ENCODE measurements at regions not wholly inside any gene's neighbourhood (a gene's known extent, or its start where the extent isn't known, plus 50 kb on each side); places are given as distances from the start of the nearest gene placed in this dataset.

DNA sequence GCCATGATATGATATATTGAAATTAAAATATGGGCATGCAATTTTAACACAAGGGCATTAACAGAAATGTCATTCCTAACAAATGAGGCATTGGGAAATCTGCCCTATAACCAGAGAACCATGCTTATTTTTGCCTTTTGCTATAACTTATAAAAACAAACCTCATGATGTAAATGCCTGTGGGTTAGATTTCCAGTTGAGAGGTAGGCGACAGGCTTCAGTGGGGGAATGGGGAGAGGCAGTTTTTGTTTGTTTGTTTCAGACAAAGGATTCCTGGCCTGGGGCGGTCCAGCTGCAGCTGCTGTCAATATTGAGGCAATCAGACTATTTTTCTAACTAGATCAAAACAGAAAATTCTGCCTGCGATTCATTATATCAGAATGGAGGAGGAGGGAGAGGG, 490.4 kb upstream of the CFAP20DC start:
- FAIRE-seq (no peak), DNase-seq (ENCODE audit: low read depth, low spot score) (no peak), ATAC-seq (no peak; the same call in 2 of the 3 replicates)
- H2AFZ ChIP-seq (ENCODE audit: control insufficient read depth, low read depth, low read length), result no peak overlapping the region
- TF ChIP-seq STAT1 (conservative IDR thresholded peaks at IDR 0.05), result no peak
- no peak for TF ChIP-seq CHD1 (IDR thresholded peaks at IDR 0.05; ENCODE audit: low read depth, low read length)
- intact Hi-C loops (cut with micrococcal nuclease; ENCODE audit: unreplicated experiment) (loop anchor here (2.0 kb wide), 2 partner anchors 27 to 147 kb away; no protein-coding TSS in a partner anchor), in situ Hi-C loops (cut with MboI) (no loop called here)
- no peak overlapping the region for H3K9ac ChIP-seq (ENCODE audit: control insufficient read depth, insufficient read depth, low read length)
- H3K27ac ChIP-seq (ENCODE audit: control insufficient read depth, insufficient read depth), result no peak overlapping the region
- H3K27me3 ChIP-seq (replicated peaks in 1 of 2; ENCODE audit: control insufficient read depth in 2 of 2, insufficient read depth in 2 of 2, low read length in 1 of 2), result no peaks in the 10 kb centered on the region
- ChIA-PET RAD21 (ENCODE audit: unreplicated experiment) (no interaction called here), CTCF (no interaction called here), POLR2A (no interaction called here), SMC1A (ENCODE audit: uncharacterized antibody, unreplicated experiment) (interaction anchor here (1.2 to 1.5 kb wide), 2 partner anchors 28 to 96 kb away, joined by 3 to 7 read pairs; no protein-coding TSS in a partner anchor)
- no peaks in the 10 kb centered on the region for H3K79me2 ChIP-seq (ENCODE audit: control insufficient read depth, insufficient read depth, low read length)
- no peak overlapping the region for H3K4me3 ChIP-seq
- no TSS peak for BruUV-seq (replicated peaks)
- WGBS (ENCODE audit: insufficient coverage, insufficient replicate concordance, low lambda C conversion rate, missing lambda C conversion rate), result 57% methylated on average over 3 of the region's 3 CpGs
- H3K4me2 ChIP-seq (ENCODE audit: control insufficient read depth, insufficient read depth), result peak overlapping the region; percentile 15; the same call in 1 of the 2 replicates
- H4K20me1 ChIP-seq (ENCODE audit: control insufficient read depth, insufficient read depth), result no peaks in the 10 kb centered on the region
- no peaks in the 10 kb centered on the region for H3K36me3 ChIP-seq (ENCODE audit: control insufficient read depth in 2 of 2, insufficient read depth in 2 of 2, low read length in 1 of 2)
- H3K4me1 ChIP-seq (ENCODE audit: control insufficient read depth, insufficient read depth, low read length), result no peaks in the 10 kb centered on the region
- no peaks in the 10 kb centered on the region; the same call in 2 of the 3 replicates for H3K9me3 ChIP-seq (replicated peaks; ENCODE audit: control insufficient read depth, insufficient read depth, low read length)

DNA sequence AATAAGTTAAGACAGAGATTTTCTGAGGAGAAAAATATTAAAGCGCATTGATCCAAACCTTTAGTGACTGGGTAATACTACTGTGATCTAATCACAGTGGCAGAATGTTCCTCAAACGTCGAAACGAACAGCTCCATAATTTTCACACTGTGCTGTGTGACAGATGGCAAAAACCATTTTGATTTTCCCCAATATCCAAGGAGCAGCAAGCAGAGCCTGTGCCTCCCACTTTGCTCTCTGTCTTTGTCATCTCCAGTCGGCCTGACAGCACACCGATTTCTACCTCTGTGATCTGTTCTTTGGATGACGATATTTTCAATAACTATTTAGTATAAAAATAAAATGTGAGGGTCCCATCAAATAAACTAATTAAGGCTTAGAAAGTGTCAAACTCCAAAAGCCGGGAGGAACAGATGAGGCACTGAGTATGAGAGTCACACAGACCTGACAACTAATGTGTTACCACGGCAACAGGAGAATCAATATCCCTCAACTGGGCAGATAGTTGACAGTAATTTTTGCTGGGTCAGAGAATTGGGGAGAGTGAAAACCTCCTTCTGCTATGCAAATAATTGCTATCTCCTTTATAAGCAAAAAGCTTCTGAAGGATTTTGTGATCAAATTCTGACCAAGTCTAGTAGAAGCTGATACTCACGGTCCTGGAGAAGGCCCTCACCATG, 489.1 kb upstream of the CFAP20DC start:
- 82% methylated on average over 10 of the region's 10 CpGs for WGBS (ENCODE audit: insufficient coverage, insufficient replicate concordance, low lambda C conversion rate, missing lambda C conversion rate)
- ChIA-PET RAD21 (ENCODE audit: unreplicated experiment) (no interaction called here), POLR2A (no interaction called here), SMC1A (ENCODE audit: uncharacterized antibody, unreplicated experiment) (interaction anchor here (0.8 to 1.5 kb wide), 4 partner anchors 9 to 95 kb away, joined by 3 to 7 read pairs (median 4); no protein-coding TSS in a partner anchor), CTCF (no interaction called here)
- Histone ChIP-seq H3K9me3 (replicated peaks; ENCODE audit: control insufficient read depth, insufficient read depth, low read length) (no peaks in the 10 kb centered on the region), H3K4me1 (ENCODE audit: control insufficient read depth, insufficient read depth, low read length) (no peaks in the 10 kb centered on the region), H3K27me3 (replicated peaks in 1 of 2; ENCODE audit: control insufficient read depth in 2 of 2, insufficient read depth in 2 of 2, low read length in 1 of 2) (no peaks in the 10 kb centered on the region), H2AFZ (ENCODE audit: control insufficient read depth, low read depth, low read length) (no peak overlapping the region), H4K20me1 (ENCODE audit: control insufficient read depth, insufficient read depth) (no peaks in the 10 kb centered on the region), H3K4me2 (ENCODE audit: control insufficient read depth, insufficient read depth) (no peak overlapping the region), H3K4me3 (no peak overlapping the region), H3K36me3 (ENCODE audit: control insufficient read depth in 2 of 2, insufficient read depth in 2 of 2, low read length in 1 of 2) (no peaks in the 10 kb centered on the region), H3K9ac (ENCODE audit: control insufficient read depth, insufficient read depth, low read length) (no peak overlapping the region), H3K79me2 (ENCODE audit: control insufficient read depth, insufficient read depth, low read length) (no peaks in the 10 kb centered on the region), H3K27ac (ENCODE audit: control insufficient read depth, insufficient read depth) (no peak overlapping the region)
- DNase-seq (ENCODE audit: low read depth, low spot score) (no peak), ATAC-seq (no peak; the same call in 2 of the 3 replicates), FAIRE-seq (no peak)
- intact Hi-C loops (cut with micrococcal nuclease; ENCODE audit: unreplicated experiment) (no loop called here), in situ Hi-C loops (cut with MboI) (no loop called here)
- TF ChIP-seq GABPA (IDR thresholded peaks at IDR 0.05; ENCODE audit: low read depth) (no peak), BMI1 (IDR thresholded peaks at IDR 0.05; ENCODE audit: borderline replicate concordance) (peak; percentile 48; the same call in 1 of the 2 replicates), ESRRA (IDR thresholded peaks at IDR 0.05; ENCODE audit: low read length) (no peak)
- BruUV-seq (replicated peaks), result no TSS peak
